Mucosa of stomach (tissue), 1 donor: ENCODE measurements at regions not wholly inside any gene's neighbourhood (a gene's known extent, or its start where the extent isn't known, plus 50 kb on each side); places are given as distances from the start of the nearest gene placed in this dataset.

Experiments used
- H3K27me3 ChIP-seq: one replicate; pipeline ENCODE4 v1.7.0; 2013; ENCODE audit warnings: mild to moderate bottlenecking, low read length; ENCODE audit not compliant: control insufficient read depth, insufficient read depth
- H3K36me3 ChIP-seq: one replicate; pipeline ENCODE4 v1.7.0; 2013; ENCODE audit warnings: low read length; ENCODE audit not compliant: control insufficient read depth, insufficient read depth
- H3K4me1 ChIP-seq: one replicate; pipeline ENCODE4 v1.7.0; 2013; ENCODE audit warnings: mild to moderate bottlenecking, low read length; ENCODE audit not compliant: control insufficient read depth, insufficient read depth
- H3K4me3 ChIP-seq: one replicate; pipeline ENCODE4 v1.7.0; 2013; ENCODE audit warnings: low read length
- H3K9ac ChIP-seq: one replicate; pipeline ENCODE4 v1.7.0; 2013; ENCODE audit warnings: mild to moderate bottlenecking, low read length, moderate library complexity
- H3K9me3 ChIP-seq: one replicate; pipeline ENCODE4 v1.7.0; 2013; ENCODE audit warnings: mild to moderate bottlenecking, low read length, moderate library complexity; ENCODE audit not compliant: control insufficient read depth
- donor health status: Pancreatic carcinoma.

DNA sequence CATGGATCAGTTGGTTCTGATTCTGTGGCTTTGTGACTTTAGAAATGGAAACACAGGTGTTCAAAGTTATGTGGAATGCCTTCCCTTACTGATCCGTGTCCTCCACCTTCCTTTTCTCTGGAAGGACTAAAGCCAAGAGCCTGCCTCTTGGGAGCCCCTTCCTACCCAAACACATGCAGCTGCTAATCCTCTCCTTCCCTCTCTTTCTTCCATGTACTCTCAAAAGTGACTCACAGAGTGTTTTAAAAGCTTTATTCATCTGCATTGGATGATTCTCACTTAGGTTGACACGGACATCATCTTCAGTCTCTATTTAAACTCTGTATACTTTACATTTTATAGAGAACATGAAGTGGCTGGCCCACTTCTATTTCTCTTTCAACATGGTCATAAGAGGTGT, 856.5 kb upstream of the ARPP21 start:
- Histone ChIP-seq H3K36me3 (no peaks in the 10 kb centered on the region), H3K9me3 (no peaks in the 10 kb centered on the region), H3K27me3 (no peaks in the 10 kb centered on the region), H3K9ac (no peak overlapping the region), H3K4me1 (no peaks in the 10 kb centered on the region), H3K4me3 (no peak overlapping the region)

DNA sequence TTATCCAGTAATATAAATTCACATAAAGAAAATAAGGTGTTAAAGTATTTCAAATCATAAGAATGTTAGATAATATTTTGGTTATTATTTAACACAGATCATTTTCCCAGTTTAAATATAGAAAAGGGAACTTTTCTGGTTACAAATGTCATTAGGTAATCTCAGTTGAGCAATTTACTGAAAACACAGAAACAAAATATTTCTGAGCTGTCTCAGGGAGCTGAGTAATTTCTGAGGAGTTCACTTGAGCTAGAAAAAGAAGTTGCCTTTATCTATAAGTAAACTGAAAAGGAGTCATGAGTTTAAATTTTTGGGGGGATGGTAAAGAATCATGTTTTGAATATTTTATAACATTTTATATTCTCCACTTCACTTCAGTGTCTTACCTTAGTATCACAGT, 855.4 kb upstream of the ARPP21 start:
- no peaks in the 10 kb centered on the region for H3K27me3 ChIP-seq
- H3K9me3 ChIP-seq: no peaks in the 10 kb centered on the region
- no peaks in the 10 kb centered on the region for H3K4me1 ChIP-seq
- H3K36me3 ChIP-seq: no peaks in the 10 kb centered on the region
- H3K9ac ChIP-seq: no peak overlapping the region
- no peak overlapping the region for H3K4me3 ChIP-seq

- Histone ChIP-seq H3K9ac (no peak overlapping the region), H3K36me3 (no peaks in the 10 kb centered on the region), H3K9me3 (no peaks in the 10 kb centered on the region), H3K4me1 (no peaks in the 10 kb centered on the region), H3K4me3 (no peak overlapping the region), H3K27me3 (no peaks in the 10 kb centered on the region)
Measured at GRCh38 chr3:34793057-34793456, 846.3 kb upstream of the ARPP21 start.

DNA sequence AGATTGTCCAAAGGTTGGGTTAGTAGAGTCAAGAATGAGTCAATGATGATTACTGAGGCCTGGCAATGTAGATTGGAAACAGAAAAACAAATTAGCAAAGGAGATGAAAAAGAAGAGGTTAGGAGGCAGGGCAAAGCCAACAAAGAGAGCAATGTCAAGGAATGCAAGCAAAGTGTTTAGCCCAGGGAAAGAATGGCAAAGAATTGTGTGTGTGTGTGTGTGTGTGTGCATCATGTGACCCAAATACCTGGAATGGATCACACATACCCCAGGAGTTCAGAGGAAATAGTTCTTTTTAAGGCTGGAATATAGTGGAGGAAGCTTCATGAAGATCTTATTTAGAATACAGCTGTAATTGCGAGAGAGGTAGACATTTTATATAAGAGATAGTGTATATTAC, 831.7 kb upstream of the ARPP21 start:
- Histone ChIP-seq H3K9me3 (no peaks in the 10 kb centered on the region), H3K9ac (no peak overlapping the region), H3K27me3 (no peaks in the 10 kb centered on the region), H3K4me3 (no peak overlapping the region), H3K36me3 (no peaks in the 10 kb centered on the region), H3K4me1 (no peaks in the 10 kb centered on the region)

DNA sequence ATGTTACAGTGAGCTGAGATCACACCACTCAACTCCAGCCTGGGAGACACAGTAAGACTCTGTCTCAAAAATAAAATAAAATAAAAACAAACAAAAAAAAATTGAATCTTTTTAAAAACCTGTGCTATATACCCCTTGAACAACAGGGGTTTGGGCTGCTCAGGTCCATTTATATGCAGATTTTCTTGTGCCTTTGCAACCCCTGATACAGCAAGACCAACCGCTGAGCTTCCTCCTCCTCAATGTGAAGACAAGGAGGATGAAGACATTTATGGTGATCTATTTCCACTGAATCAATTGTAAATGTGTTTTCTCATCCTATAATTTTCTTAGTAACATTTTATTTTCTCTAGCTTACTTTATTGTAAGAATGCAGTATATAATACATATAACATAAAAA, 831.0 kb upstream of the ARPP21 start:
- no peaks in the 10 kb centered on the region for H3K9me3 ChIP-seq
- no peaks in the 10 kb centered on the region for H3K27me3 ChIP-seq
- H3K4me1 ChIP-seq: no peaks in the 10 kb centered on the region
- no peaks in the 10 kb centered on the region for H3K36me3 ChIP-seq
- no peak overlapping the region for H3K9ac ChIP-seq
- H3K4me3 ChIP-seq: no peak overlapping the region

DNA sequence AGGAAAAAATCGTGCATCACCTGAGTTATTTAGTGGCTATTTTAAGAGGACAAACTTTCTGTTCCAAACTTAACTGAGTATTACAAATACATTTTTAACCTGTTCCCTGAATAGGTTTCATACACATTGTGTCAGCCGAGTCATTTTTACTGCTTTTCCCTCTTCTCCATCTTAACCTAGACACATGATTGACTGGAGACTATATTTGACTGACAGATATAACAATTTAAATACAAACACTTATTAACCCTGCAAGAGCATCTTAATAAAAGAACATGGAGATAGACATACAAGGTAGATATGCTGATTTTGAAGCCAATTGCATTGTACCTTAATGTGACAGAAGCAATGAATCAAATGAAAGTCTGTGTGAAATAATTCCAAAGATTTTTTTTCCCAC, 810.5 kb upstream of the ARPP21 start:
- Histone ChIP-seq H3K36me3 (no peaks in the 10 kb centered on the region), H3K9ac (no peak overlapping the region), H3K9me3 (no peaks in the 10 kb centered on the region), H3K27me3 (no peaks in the 10 kb centered on the region), H3K4me3 (no peak overlapping the region), H3K4me1 (no peaks in the 10 kb centered on the region)

DNA sequence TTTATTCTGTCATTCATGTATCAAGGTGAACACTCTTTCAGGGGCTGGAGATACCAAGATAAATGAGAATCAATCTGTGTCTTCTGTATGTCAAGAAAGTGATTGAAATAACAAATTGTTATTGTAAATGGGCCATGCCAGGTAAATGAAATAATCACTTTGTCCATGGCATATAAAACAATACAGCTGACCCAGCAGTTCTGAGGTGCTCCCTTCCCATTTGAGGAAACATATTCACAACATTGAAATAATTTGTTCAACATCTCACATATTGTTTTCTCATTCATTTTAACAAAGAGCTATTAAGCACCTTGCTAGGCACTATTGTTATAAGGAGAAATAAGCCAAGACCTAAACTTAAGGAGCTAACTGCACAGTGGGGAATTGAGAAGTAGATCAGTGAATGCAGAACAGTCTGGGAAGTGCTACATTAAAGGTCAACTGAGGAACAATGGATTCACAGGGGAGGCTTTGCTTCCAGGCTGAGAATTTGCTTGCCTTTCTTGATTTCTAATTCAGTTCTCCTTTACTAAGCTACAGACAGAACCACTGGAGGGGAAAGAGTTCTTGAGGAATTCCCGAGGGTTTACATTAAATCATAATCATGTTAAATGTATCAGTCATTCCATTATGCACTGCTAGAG, 806.3 kb upstream of the ARPP21 start:
- Histone ChIP-seq H3K4me1 (no peaks in the 10 kb centered on the region), H3K9me3 (no peaks in the 10 kb centered on the region), H3K9ac (no peak overlapping the region), H3K36me3 (no peaks in the 10 kb centered on the region), H3K27me3 (no peaks in the 10 kb centered on the region), H3K4me3 (no peak overlapping the region)

DNA sequence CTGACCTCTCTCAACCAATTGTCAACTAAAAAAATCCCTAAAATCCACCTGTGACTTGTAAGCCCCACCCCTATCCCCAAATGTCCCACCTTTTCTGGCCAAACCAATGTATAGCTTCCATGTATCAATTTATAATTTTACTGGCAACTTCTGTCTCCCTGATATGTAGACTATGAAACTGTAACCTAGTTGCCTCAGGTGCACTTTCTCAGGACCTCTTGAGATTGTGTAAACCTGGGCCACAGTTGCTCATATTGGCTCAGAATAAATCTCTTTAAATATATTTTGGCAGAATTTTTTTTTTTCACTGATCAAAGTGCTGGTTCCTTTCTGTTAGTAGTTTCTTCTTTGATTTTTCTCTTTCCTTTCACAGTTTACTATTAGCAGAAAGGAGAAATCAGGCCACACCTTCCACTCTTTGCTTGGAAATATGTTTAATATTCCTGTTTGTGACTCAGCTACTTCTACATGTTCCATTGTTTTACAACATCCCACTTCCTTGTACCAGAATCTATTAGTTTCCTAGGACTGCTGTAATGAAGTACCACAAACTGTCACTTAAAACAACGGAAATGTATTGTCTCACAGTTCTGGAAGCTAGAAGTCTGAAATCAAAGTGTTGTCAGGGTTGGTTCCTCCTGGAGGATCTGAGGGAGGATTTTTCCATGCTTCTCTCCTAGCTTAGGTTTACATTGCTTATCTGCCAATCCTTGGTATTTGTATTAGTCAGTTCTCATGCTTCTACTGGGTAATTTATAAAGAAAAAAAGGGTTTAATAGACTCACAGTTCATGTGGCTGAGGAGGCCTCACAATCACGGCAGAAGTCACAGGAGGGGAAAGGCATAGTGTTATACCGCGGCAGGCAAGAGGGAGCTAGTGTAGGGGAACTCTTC, 801.2 kb upstream of the ARPP21 start:
- Histone ChIP-seq H3K4me1 (no peaks in the 10 kb centered on the region), H3K9ac (no peak overlapping the region), H3K4me3 (no peak overlapping the region), H3K36me3 (no peaks in the 10 kb centered on the region), H3K9me3 (no peaks in the 10 kb centered on the region), H3K27me3 (no peaks in the 10 kb centered on the region)

GRCh38 chr3:34842706-34843480, 796.4 kb upstream of the ARPP21 start:
- H3K36me3 ChIP-seq: no peaks in the 10 kb centered on the region
- no peaks in the 10 kb centered on the region for H3K9me3 ChIP-seq
- no peaks in the 10 kb centered on the region for H3K4me1 ChIP-seq
- no peaks in the 10 kb centered on the region for H3K27me3 ChIP-seq
- no peak overlapping the region for H3K9ac ChIP-seq
- no peak overlapping the region for H3K4me3 ChIP-seq

DNA sequence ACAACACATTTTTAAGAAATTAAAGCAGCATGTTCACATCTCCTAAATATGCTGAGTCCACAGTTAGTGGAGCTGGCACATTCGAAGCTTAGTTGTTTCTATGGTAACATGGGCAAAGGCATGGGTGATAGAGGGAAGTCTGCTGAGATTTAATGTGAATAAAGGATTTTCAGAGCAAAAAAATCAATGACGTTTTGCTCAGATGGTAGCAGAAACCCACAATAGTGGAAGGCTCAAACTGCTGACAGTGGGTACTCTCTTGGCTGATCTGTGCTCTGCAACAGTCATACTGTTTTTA, 795.1 kb upstream of the ARPP21 start:
- Histone ChIP-seq H3K36me3 (no peaks in the 10 kb centered on the region), H3K9me3 (no peaks in the 10 kb centered on the region), H3K9ac (no peak overlapping the region), H3K4me3 (no peak overlapping the region), H3K27me3 (no peaks in the 10 kb centered on the region), H3K4me1 (no peaks in the 10 kb centered on the region)

GRCh38 chr3:34851137-34851536, 788.2 kb upstream of the ARPP21 start:
- Histone ChIP-seq H3K27me3 (no peaks in the 10 kb centered on the region), H3K36me3 (no peaks in the 10 kb centered on the region), H3K9me3 (no peaks in the 10 kb centered on the region), H3K9ac (no peak overlapping the region), H3K4me1 (no peaks in the 10 kb centered on the region), H3K4me3 (no peak overlapping the region)

DNA sequence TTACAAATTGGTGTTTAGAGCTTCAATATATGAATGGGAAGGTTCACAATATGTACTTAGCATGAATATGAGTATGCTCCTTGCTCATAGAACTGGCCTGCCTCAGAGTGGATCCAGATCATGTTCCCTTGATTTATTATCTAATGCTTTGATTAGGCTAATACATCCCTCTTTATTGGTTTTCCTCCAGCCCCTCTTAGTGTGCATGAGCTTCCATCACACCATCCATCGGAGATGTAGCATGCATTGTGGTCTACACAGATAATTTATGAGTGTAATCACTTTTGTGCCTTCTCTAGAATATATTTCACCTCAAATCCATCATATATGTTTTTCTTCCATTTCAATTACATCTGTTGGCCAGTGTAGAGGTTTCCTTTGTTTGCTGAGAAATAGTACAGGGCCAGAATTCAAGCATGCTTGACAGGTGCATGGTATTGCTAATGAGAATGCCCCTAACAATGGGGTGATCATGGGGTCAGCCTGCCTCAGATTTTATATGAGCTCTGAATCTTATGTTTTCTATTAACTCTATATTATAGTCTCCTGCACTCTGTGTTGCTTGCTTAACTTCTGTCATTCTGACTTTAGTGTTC, 786.4 kb upstream of the ARPP21 start:
- Histone ChIP-seq H3K9me3 (no peaks in the 10 kb centered on the region), H3K27me3 (no peaks in the 10 kb centered on the region), H3K9ac (no peak overlapping the region), H3K36me3 (no peaks in the 10 kb centered on the region), H3K4me1 (no peaks in the 10 kb centered on the region), H3K4me3 (no peak overlapping the region)
